Stimulated activated CD4-positive, alpha-beta T cell treated with anti-CD3 and anti-CD28 coated beads, Interleukin-4, amount 100 ng/mL, for 24 hours (primary cell): ENCODE measurements at regions not wholly inside any gene's neighbourhood (a gene's known extent, or its start where the extent isn't known, plus 50 kb on each side); places are given as distances from the start of the nearest gene placed in this dataset.
"Not testable (repeated sequence)": the region's sequence is repeated elsewhere in the genome, so short reads cannot be mapped to it uniquely, and the experiment has no call there.

Source experiments
- DNase-seq: peaks from one replicate; pipeline ENCODE4 v3.0.0-alpha.2; 2020

DNA sequence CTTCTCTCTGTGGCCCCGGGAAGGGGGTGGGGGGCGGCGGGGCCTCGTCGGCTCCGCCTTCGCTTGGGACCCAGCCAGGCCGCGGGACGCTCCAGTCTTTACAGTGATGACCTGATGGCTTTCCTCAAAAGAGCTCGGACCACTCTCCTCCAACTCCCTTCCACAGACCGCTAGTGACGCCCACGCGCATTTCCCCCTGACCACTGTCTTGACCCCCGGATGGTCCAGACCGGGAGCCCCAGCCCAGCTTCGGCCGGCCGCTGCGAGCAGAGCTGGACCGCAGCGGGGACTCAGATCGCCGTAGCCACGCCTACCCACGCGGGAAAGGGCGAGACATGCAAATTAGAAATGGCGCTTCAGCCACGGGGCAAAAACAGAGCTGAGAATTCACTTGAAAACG is 81.6 kb upstream of the RNU2-1 start:
- no peak for DNase-seq

DNA sequence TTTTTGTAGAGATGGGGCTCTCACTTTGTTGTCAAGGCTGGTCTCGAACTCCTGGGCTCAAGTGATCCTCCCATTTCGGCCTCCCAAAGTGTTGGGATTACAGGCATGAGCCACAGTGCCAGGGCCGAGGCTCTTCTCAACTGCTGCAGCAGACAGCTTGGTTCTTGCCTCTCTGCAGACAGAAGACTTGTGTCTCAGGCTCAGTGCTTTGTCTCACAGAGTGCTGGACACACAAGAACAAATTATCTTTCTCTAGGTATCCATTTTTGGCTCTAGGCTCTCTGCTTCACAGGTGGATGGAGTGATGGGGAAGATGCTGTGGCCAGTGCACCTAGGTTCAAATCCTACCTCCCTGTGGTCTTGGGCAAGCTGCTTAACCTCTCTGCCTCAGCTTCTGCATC is 80.8 kb upstream of the RNU2-1 start:
- no peak for DNase-seq

DNA sequence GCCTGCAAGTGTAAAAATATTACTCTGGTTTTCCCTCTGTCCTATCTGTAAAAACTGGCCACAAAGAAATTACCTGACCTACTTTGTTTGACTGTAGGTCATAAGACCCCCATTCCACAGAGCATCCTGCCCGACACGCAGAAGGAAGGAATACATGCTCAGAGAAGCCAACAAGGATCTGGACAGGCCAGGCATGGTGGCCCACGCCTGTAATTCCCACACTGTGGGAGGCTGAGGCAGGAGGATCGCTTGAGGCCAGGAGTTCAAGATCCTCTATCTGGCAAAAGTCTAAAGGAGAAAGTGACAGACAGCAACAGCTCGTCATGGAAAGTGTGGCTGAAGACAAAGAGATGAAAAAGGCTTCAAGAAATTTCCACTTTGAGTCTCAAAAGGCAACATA is 78.2 kb upstream of the RNU2-1 start:
- no peak for DNase-seq

DNA sequence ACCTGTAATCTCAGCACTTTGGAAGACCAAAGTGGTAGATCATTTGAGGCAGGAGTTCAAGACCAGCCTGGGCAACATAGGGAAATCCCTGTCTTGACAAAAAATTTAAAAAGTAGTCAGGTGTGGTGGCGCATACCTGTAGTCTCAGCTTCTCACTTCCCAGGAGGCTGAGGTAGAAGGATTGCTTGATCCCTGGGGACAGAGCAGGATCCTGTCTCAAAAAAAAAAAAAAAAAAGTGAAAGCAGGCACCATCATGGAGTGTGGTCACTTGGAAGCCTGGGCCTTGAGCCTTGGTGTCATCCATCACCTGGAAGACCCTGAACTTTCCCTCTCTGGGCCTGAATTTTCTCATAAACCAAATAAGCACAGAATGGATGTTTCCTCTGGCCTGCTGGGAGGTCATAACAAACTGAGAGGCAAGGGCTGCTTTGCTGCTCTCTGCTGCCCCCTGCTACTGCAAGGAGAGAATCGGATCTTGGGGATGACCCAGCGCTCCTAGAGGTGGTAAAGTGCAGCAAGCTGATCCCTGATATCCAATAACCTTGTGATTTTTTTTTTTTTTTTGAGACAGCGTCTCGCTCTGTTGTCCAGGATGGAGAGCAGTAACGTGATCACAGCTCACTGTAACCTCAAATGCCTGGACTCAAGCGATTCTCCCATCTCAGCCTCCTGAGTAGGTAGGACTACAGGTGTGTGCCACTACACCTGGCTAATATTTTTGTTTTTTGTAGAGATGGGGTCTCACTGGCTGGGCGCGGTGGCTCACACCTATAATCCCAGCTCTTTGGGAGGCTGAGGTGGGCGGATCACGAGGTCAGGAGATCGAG is 75.9 kb upstream of the RNU2-1 start:
- DNase-seq = no peak

DNA sequence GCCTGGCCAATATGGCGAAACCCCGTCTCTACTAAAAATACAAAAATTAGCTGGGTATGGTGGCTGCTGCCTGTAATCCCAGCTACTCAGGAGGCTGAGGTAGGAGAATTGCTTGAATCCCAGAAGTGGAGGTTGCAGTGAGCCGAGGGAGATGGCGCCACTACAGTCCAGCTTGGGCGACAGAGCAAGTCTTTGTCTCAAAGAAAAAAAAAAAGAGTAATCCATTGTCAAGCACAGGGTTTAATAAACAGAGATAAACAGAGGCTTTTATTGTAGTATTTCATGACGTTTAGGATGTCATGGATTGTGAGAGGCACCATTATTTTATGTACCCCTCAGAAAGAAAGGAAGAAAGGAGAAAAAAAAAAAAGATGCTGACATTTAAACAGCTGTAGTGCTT is 75.2 kb upstream of the RNU2-1 start:
- no peak for DNase-seq

DNA sequence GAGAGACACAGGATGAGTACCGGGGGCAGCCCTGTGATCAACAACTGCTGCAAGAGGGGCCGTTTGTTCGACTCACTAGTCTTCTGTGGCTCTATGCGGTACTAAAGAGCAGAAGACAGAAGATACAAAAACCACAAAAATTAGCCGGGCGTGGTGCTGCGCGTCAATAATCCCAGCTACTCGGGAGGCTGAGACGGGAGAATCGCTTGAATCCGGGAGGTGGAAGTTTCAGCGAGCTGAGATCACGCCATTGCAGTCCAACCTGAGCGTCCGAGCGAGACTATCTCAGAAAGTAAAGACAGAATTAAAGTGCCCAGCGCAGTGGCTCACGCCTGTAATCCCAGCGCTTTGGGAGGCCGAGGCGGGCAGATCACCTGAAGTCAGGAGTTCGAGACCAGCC is 71.0 kb upstream of the RNU2-1 start:
- DNase-seq = not testable (repeated sequence)

DNA sequence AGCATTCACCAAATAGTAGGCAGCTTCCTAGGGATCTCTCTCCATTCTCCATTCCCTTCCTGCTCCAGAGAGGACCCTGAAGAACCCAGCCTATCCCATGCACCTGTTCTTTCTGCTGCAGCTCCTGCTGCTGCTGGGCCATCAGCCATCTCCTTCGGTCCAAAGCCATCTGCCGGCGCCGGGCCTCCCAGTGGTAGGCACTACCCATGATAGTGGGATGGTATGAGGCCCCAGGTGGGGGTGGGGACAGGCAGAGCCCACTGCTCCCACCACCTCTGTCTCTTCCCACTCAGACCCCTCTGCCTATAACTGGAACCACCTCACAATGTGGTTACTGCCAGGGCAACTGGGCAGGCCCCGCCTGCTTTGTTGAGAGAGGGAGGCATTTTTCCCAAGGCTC is 69.3 kb upstream of the RNU2-1 start:
- not testable (repeated sequence) for DNase-seq

DNA sequence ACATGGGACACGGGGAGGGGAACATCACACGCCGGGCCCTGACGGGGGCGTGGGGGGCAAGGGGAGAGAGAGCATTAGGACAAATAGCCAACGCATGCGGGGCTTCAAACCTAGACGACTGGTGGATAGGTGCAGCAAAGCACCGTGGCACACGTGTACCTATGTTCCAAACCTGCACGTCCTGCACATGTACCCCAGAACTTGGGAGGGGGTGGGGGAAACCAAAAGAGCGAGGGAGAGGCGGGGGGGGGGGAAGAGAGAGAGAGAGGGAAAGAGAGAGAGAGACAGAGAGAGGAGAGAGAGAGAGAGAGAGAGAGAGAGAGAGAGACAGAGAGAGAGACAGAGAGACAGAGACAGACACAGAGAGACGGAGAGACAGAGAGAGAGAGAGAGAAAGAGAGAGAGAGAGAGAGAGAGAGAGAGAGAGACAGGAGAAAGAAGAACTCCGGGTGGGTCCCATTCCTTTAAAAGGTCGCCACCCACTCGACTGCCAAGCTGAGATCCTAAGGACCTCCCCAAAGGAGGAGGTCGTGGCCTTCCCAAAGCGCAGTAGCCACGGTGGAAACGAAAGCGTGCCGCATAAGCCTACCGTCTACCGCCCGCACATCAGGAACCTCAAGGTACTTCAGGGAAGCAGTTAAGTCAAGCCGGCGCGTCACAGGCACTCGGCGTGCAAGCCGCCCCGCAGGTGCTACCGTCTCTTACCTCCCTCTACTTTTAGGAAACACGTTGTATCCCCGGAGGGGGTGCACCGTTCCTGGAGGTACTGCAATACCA is 65.7 kb upstream of the RNU2-1 start:
- DNase-seq = not testable (repeated sequence)

DNA sequence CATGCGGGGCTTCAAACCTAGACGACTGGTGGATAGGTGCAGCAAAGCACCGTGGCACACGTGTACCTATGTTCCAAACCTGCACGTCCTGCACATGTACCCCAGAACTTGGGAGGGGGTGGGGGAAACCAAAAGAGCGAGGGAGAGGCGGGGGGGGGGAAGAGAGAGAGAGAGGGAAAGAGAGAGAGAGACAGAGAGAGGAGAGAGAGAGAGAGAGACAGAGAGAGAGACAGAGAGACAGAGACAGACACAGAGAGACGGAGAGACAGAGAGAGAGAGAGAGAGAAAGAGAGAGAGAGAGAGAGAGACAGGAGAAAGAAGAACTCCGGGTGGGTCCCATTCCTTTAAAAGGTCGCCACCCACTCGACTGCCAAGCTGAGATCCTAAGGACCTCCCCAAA is 55.9 kb upstream of the RNU2-1 start:
- DNase-seq = not testable (repeated sequence)

DNA sequence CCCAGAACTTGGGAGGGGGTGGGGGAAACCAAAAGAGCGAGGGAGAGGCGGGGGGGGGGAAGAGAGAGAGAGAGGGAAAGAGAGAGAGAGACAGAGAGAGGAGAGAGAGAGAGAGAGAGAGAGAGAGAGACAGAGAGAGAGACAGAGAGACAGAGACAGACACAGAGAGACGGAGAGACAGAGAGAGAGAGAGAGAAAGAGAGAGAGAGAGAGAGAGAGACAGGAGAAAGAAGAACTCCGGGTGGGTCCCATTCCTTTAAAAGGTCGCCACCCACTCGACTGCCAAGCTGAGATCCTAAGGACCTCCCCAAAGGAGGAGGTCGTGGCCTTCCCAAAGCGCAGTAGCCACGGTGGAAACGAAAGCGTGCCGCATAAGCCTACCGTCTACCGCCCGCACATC is 49.8 kb upstream of the RNU2-1 start:
- DNase-seq = not testable (repeated sequence)
